ENCODE measurements at regions not wholly inside any gene's neighbourhood (a gene's known extent, or its start where the extent isn't known, plus 50 kb on each side); places are given as distances from the start of the nearest gene placed in this dataset.

GRCh38 chr12:4109826-4110225 lies 163.7 kb upstream of the CCND2 start:
- no peak overlapping the region for H3K9ac ChIP-seq (ENCODE audit: low read length)
- no peaks in the 10 kb centered on the region for H3K9me2 ChIP-seq (ENCODE audit: insufficient read depth, low read length)
- H3K9me3 ChIP-seq (ENCODE audit: low read length) = no peaks in the 10 kb centered on the region
- no peaks in the 10 kb centered on the region for H3F3A ChIP-seq (ENCODE audit: insufficient read depth, low read length, poor library complexity, severe bottlenecking)
- H4K20me1 ChIP-seq (ENCODE audit: insufficient read depth) = no peaks in the 10 kb centered on the region
- no peak overlapping the region for H3K27ac ChIP-seq (ENCODE audit: low read length)
- no peak overlapping the region for H3K4me2 ChIP-seq (ENCODE audit: low read length)
- no peak overlapping the region for H2AFZ ChIP-seq (ENCODE audit: low read depth, low read length)
- no peak overlapping the region for H3K4me3 ChIP-seq (ENCODE audit: low read length)
- no peaks in the 10 kb centered on the region for H3K27me3 ChIP-seq (ENCODE audit: insufficient read depth, low read depth, low read length)
- no peaks in the 10 kb centered on the region for H3K36me3 ChIP-seq (ENCODE audit: insufficient read depth, low read length)
- TF ChIP-seq EZH2 (IDR thresholded peaks at IDR 0.05; ENCODE audit: borderline replicate concordance, insufficient read depth, low read length, poor library complexity, severe bottlenecking) = no peak
- TF ChIP-seq SMC3 (conservative IDR thresholded peaks at IDR 0.05; ENCODE audit: poor library complexity) = no peak
- no peak for TF ChIP-seq TAF1 (IDR thresholded peaks at IDR 0.05; ENCODE audit: low read depth)
- no peak for TF ChIP-seq EP300 (conservative IDR thresholded peaks at IDR 0.05; ENCODE audit: poor library complexity, severe bottlenecking)
- no peaks in the 10 kb centered on the region for H3K79me2 ChIP-seq (replicated peaks; ENCODE audit: insufficient read depth, low read length)

GRCh38 chr12:4108803-4109345 lies 164.7 kb upstream of the CCND2 start:
- no peaks in the 10 kb centered on the region for H3K9me3 ChIP-seq (ENCODE audit: low read length)
- TF ChIP-seq CTCF (IDR thresholded peaks at IDR 0.05; ENCODE audit: poor library complexity, severe bottlenecking) = no peak
- TF ChIP-seq EP300 (conservative IDR thresholded peaks at IDR 0.05; ENCODE audit: poor library complexity, severe bottlenecking) = no peak
- no peak for TF ChIP-seq POLR2AphosphoS5 (IDR thresholded peaks at IDR 0.05)
- TF ChIP-seq MXI1 (conservative IDR thresholded peaks at IDR 0.05; ENCODE audit: poor library complexity, severe bottlenecking) = no peak
- no peak for TF ChIP-seq RAD21 (conservative IDR thresholded peaks at IDR 0.05)
- H3K4me3 ChIP-seq (ENCODE audit: low read length) = no peak overlapping the region
- no peak overlapping the region for H3K4me2 ChIP-seq (ENCODE audit: low read length)
- H3K36me3 ChIP-seq (ENCODE audit: insufficient read depth, low read length) = no peaks in the 10 kb centered on the region
- no peaks in the 10 kb centered on the region for H4K20me1 ChIP-seq (ENCODE audit: insufficient read depth)
- no peak overlapping the region for H2AFZ ChIP-seq (ENCODE audit: low read depth, low read length)
- no peaks in the 10 kb centered on the region for H3K79me2 ChIP-seq (replicated peaks; ENCODE audit: insufficient read depth, low read length)
- H3K27ac ChIP-seq (ENCODE audit: low read length) = no peak overlapping the region
- H3K27me3 ChIP-seq (ENCODE audit: insufficient read depth, low read depth, low read length) = no peaks in the 10 kb centered on the region
- no peaks in the 10 kb centered on the region for H3F3A ChIP-seq (ENCODE audit: insufficient read depth, low read length, poor library complexity, severe bottlenecking)
- H3K9me2 ChIP-seq (ENCODE audit: insufficient read depth, low read length) = no peaks in the 10 kb centered on the region
- H3K9ac ChIP-seq (ENCODE audit: low read length) = no peak overlapping the region

GRCh38 chr12:4107911-4108697 lies 165.5 kb upstream of the CCND2 start:
- Histone ChIP-seq H3K4me2 (ENCODE audit: low read length) (no peak overlapping the region), H3K9me3 (ENCODE audit: low read length) (no peaks in the 10 kb centered on the region), H4K20me1 (ENCODE audit: insufficient read depth) (no peaks in the 10 kb centered on the region), H2AFZ (ENCODE audit: low read depth, low read length) (no peak overlapping the region), H3K9ac (ENCODE audit: low read length) (no peak overlapping the region), H3F3A (ENCODE audit: insufficient read depth, low read length, poor library complexity, severe bottlenecking) (no peaks in the 10 kb centered on the region), H3K4me3 (ENCODE audit: low read length) (no peak overlapping the region), H3K36me3 (ENCODE audit: insufficient read depth, low read length) (no peaks in the 10 kb centered on the region), H3K27me3 (ENCODE audit: insufficient read depth, low read depth, low read length) (no peaks in the 10 kb centered on the region), H3K79me2 (replicated peaks; ENCODE audit: insufficient read depth, low read length) (no peaks in the 10 kb centered on the region), H3K27ac (ENCODE audit: low read length) (no peak overlapping the region), H3K9me2 (ENCODE audit: insufficient read depth, low read length) (no peaks in the 10 kb centered on the region)
- no peak for TF ChIP-seq POLR2AphosphoS5 (IDR thresholded peaks at IDR 0.05)
- TF ChIP-seq MXI1 (conservative IDR thresholded peaks at IDR 0.05; ENCODE audit: poor library complexity, severe bottlenecking) = no peak
- TF ChIP-seq EZH2 (IDR thresholded peaks at IDR 0.05; ENCODE audit: borderline replicate concordance, insufficient read depth, low read length, poor library complexity, severe bottlenecking) = no peak
- TF ChIP-seq RAD21 (conservative IDR thresholded peaks at IDR 0.05) = no peak
- TF ChIP-seq TAF1 (IDR thresholded peaks at IDR 0.05; ENCODE audit: low read depth) = no peak
- TF ChIP-seq SMC3 (conservative IDR thresholded peaks at IDR 0.05; ENCODE audit: poor library complexity) = no peak
- no peak for TF ChIP-seq EP300 (conservative IDR thresholded peaks at IDR 0.05; ENCODE audit: poor library complexity, severe bottlenecking)
- no peak for TF ChIP-seq CTCF (IDR thresholded peaks at IDR 0.05; ENCODE audit: poor library complexity, severe bottlenecking)
- TF ChIP-seq REST (IDR thresholded peaks at IDR 0.05; ENCODE audit: borderline replicate concordance) = no peak
